ENCODE measurements at regions not wholly inside any gene's neighbourhood (a gene's known extent, or its start where the extent isn't known, plus 50 kb on each side); places are given as distances from the start of the nearest gene placed in this dataset.
A peak's percentile ranks its signal among the peaks of the same experiment; 100 is the strongest.

- TF ChIP-seq ATF3 (IDR thresholded peaks at IDR 0.05) (no peak), CTCF (IDR thresholded peaks at IDR 0.05; ENCODE audit: low read depth, low read length, missing input control) (peak; percentile 29), RAD21 (IDR thresholded peaks at IDR 0.05) (peak; percentile 68 to 77), SP1 (IDR thresholded peaks at IDR 0.05) (no peak), MAX (IDR thresholded peaks at IDR 0.05) (no peak), YY1 (IDR thresholded peaks at IDR 0.05) (no peak), REST (IDR thresholded peaks at IDR 0.05) (no peak), FOXA1 (IDR thresholded peaks at IDR 0.05) (no peak)
Measured at GRCh38 chrX:121254336-121254735, 206.9 kb downstream of the GLUD2 start.
